ENCODE measurements at regions not wholly inside any gene's neighbourhood (a gene's known extent, or its start where the extent isn't known, plus 50 kb on each side); places are given as distances from the start of the nearest gene placed in this dataset.
"Not testable (repeated sequence)": the region's sequence is repeated elsewhere in the genome, so short reads cannot be mapped to it uniquely, and the experiment has no call there.

GRCh38 chr3:112765531-112765930 is 81.1 kb downstream of the CD200R1L start:
- no peak for DNase-seq

GRCh38 chr3:112763258-112763657 is 83.4 kb downstream of the CD200R1L start:
- DNase-seq: no peak

- no peak for DNase-seq
These were observed 85.5 kb downstream of the CD200R1L start for GRCh38 chr3:112761062-112761638.

GRCh38 chr3:112759681-112760080 is 87.0 kb downstream of the CD200R1L start:
- DNase-seq: no peak

- DNase-seq: no peak
These were observed 87.5 kb downstream of the CD200R1L start for GRCh38 chr3:112759210-112759609.

- DNase-seq: no peak
These were observed 89.5 kb downstream of the CD200R1L start for GRCh38 chr3:112757197-112757596.

- no peak for DNase-seq
These were observed 90.6 kb downstream of the CD200R1L start for GRCh38 chr3:112755845-112756613.

- not testable (repeated sequence) for DNase-seq
These were observed 91.6 kb downstream of the CD200R1L start for GRCh38 chr3:112755046-112755445.

- no peak for DNase-seq
These were observed 94.8 kb downstream of the CD200R1L start for GRCh38 chr3:112751564-112752512.

GRCh38 chr3:112751061-112751460 is 95.6 kb downstream of the CD200R1L start:
- no peak for DNase-seq

- no peak for DNase-seq
These were observed 99.0 kb downstream of the CD200R1L start for GRCh38 chr3:112747624-112748023.

GRCh38 chr3:112746675-112747280 is 99.9 kb downstream of the CD200R1L start:
- no peak for DNase-seq

- DNase-seq: no peak
These were observed 101.0 kb downstream of the CD200R1L start for GRCh38 chr3:112745567-112746248.

GRCh38 chr3:112744825-112745566 is 101.7 kb downstream of the CD200R1L start:
- DNase-seq: no peak

- no peak for DNase-seq
These were observed 102.6 kb downstream of the CD200R1L start for GRCh38 chr3:112744106-112744505.

GRCh38 chr3:112742934-112743333 is 102.0 kb upstream of the CCDC80 start:
- no peak for DNase-seq

- no peak for DNase-seq
These were observed 101.0 kb upstream of the CCDC80 start for GRCh38 chr3:112741983-112742382.

GRCh38 chr3:112740835-112741234 is 99.9 kb upstream of the CCDC80 start:
- no peak for DNase-seq

- no peak for DNase-seq
These were observed 98.5 kb upstream of the CCDC80 start for GRCh38 chr3:112739252-112739965.

GRCh38 chr3:112738366-112738765 is 97.4 kb upstream of the CCDC80 start:
- DNase-seq: no peak

All from stimulated activated CD4-positive, alpha-beta T cell treated with anti-CD3 and anti-CD28 coated beads, Interleukin-4, amount 100 ng/mL, for 4 hours (primary cell).